Left ventricle myocardium inferior (tissue), 1 donor: ENCODE measurements at regions not wholly inside any gene's neighbourhood (a gene's known extent, or its start where the extent isn't known, plus 50 kb on each side); places are given as distances from the start of the nearest gene placed in this dataset.

Source experiments
- DNase-seq: peaks from one replicate; pipeline ENCODE4 v3.0.0-alpha.2; 2020
- H3K27ac ChIP-seq: fragments of 200-600 bp; replicated peaks from 2 replicates; pipeline ENCODE4 v1.8.0; 2021
- H3K27me3 ChIP-seq: fragments of 200-600 bp; 2 replicates; pipeline ENCODE4 v1.8.0; 2021; ENCODE audit warnings: low read depth
- H3K36me3 ChIP-seq: fragments of 200-600 bp; 2 replicates; pipeline ENCODE4 v1.8.0; 2021
- H3K4me1 ChIP-seq: fragments of 200-600 bp; 2 replicates; pipeline ENCODE4 v1.8.0; 2021
- H3K4me3 ChIP-seq: fragments of 200-600 bp; 2 replicates; pipeline ENCODE4 v1.8.0; 2021; ENCODE audit warnings: mild to moderate bottlenecking, moderate library complexity
- H3K9me3 ChIP-seq: fragments of 200-600 bp; replicated peaks from 2 replicates; pipeline ENCODE4 v1.8.0; 2021
- intact Hi-C: fragments of 100-400 bp; cut with micrococcal nuclease; formaldehyde crosslinking; loops from one replicate; pipeline ENCODE4 v1.11.0; 2022
- TF ChIP-seq, protein P1 (sequence below): fragments of 200-600 bp; IDR thresholded peaks from 2 replicates; pipeline ENCODE4 v1.8.0; 2021; ENCODE audit warnings: antibody characterized with exemption, mild to moderate bottlenecking, borderline replicate concordance
- donor health status: DM: no; HTN: yes; CAD: no; lungs with severe emphysema.

DNA sequence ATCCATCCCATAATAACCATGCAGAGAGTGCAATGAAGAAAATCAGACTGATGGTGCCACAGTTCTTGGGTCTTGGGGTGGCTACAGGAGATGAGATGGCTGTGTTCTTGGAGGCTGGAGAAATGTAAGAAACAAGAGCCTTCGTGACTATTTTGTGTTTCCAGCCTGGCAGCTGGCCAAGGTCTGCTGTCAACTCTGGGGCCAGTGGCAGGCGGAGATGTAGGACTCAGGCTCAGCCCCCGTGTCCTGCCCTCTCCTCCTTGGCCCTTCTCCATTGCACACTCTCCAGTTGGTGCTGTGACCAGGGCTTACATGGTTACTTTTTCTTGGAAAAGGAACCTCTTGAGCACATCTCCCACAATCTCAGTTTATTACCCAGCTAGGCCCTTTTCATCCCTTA lies 235.4 kb downstream of the DMRT2 start:
- intact Hi-C loops = no loop called here
- peaks cover 3% of the 10 kb centered on the region for H3K9me3 ChIP-seq
- no peaks in the 10 kb centered on the region for H3K36me3 ChIP-seq
- TF ChIP-seq, protein P1, sequence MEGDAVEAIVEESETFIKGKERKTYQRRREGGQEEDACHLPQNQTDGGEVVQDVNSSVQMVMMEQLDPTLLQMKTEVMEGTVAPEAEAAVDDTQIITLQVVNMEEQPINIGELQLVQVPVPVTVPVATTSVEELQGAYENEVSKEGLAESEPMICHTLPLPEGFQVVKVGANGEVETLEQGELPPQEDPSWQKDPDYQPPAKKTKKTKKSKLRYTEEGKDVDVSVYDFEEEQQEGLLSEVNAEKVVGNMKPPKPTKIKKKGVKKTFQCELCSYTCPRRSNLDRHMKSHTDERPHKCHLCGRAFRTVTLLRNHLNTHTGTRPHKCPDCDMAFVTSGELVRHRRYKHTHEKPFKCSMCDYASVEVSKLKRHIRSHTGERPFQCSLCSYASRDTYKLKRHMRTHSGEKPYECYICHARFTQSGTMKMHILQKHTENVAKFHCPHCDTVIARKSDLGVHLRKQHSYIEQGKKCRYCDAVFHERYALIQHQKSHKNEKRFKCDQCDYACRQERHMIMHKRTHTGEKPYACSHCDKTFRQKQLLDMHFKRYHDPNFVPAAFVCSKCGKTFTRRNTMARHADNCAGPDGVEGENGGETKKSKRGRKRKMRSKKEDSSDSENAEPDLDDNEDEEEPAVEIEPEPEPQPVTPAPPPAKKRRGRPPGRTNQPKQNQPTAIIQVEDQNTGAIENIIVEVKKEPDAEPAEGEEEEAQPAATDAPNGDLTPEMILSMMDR = no peak
- H3K27me3 ChIP-seq = no peaks in the 10 kb centered on the region
- no peak overlapping the region for H3K4me3 ChIP-seq
- H3K27ac ChIP-seq = no peak overlapping the region
- H3K4me1 ChIP-seq = no peaks in the 10 kb centered on the region
- DNase-seq = no peak

- TF ChIP-seq, protein P1 = no peak
- no peaks in the 10 kb centered on the region for H3K4me1 ChIP-seq
- no peaks in the 10 kb centered on the region for H3K9me3 ChIP-seq
- DNase-seq = no peak
- no peak overlapping the region for H3K27ac ChIP-seq
- no peaks in the 10 kb centered on the region for H3K36me3 ChIP-seq
- H3K4me3 ChIP-seq = no peak overlapping the region
- intact Hi-C loops = no loop called here
- H3K27me3 ChIP-seq = peaks cover 7% of the 10 kb centered on the region
These were observed 242.2 kb downstream of the DMRT2 start for GRCh38 chr9:1292384-1292783.

DNA sequence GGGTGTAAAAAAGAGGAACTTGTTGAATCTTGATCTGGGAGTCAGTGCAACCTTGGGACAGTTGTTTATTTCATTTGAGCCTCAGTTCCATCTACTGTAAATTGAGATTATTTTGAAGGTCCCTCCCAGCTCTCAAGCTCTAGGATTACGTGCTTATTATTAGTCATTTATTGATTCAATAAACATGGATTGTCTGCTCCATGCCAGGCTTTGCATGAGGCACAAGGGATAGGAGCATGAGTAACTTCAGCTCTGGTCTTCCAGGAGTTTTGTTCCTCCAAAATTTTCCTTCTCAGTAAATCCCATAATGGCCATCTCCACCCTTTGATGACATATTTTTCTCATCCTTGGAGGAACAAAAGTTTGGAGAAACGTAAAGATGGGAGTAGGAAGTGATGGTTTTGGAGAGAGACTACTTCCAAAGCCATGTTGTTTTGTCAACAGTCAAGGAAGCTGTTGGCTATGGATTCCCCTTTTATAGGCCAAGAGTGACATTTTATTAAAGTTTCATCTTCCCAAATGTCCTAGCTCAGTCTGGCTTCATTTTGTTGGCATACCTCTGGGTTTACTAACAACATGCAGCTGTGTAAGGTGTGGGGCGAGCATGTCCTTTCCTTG lies 244.6 kb downstream of the DMRT2 start:
- intact Hi-C loops = no loop called here
- TF ChIP-seq, protein P1 = no peak
- no peaks in the 10 kb centered on the region for H3K4me1 ChIP-seq
- H3K27me3 ChIP-seq = peaks cover 7% of the 10 kb centered on the region
- no peaks in the 10 kb centered on the region for H3K9me3 ChIP-seq
- H3K27ac ChIP-seq = no peak overlapping the region
- DNase-seq = no peak
- no peaks in the 10 kb centered on the region for H3K36me3 ChIP-seq
- no peak overlapping the region for H3K4me3 ChIP-seq

DNA sequence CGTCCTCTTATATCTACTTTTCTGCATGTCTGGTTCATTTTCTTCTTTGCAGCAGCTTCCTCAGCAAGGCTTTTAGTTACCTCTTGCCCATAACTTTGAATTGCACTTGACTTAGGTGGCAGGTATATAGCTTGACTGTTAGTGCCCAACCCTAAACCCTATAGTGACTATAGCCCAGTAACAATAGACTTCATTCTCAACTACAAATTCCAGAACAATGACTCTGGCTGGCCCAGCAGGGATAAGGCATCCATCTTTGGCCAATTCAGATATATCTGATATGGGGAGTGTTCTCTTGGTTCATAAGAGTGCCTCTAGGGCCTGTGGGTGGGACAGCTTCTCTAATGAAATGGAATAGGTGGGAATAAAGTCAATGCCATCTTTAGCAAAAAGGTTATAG lies 246.2 kb downstream of the DMRT2 start:
- intact Hi-C loops = no loop called here

GRCh38 chr9:1298046-1298445 lies 247.9 kb downstream of the DMRT2 start:
- Histone ChIP-seq H3K27me3 (peaks cover 5% of the 10 kb centered on the region), H3K27ac (no peak overlapping the region), H3K36me3 (no peaks in the 10 kb centered on the region), H3K9me3 (no peaks in the 10 kb centered on the region), H3K4me3 (no peak overlapping the region), H3K4me1 (no peaks in the 10 kb centered on the region)
- TF ChIP-seq, protein P1 = no peak
- DNase-seq = no peak
- intact Hi-C loops = no loop called here

More for the DNA sequence above, 246.2 kb downstream of the DMRT2 start:
- H3K4me3 ChIP-seq = no peak overlapping the region
- H3K4me1 ChIP-seq = no peaks in the 10 kb centered on the region
- H3K36me3 ChIP-seq = no peaks in the 10 kb centered on the region
- H3K27me3 ChIP-seq = peaks cover 7% of the 10 kb centered on the region
- no peaks in the 10 kb centered on the region for H3K9me3 ChIP-seq
- TF ChIP-seq, protein P1 = no peak
- H3K27ac ChIP-seq = no peak overlapping the region
- DNase-seq = no peak
